GM19043 (cell line): ENCODE measurements at regions not wholly inside any gene's neighbourhood (a gene's known extent, or its start where the extent isn't known, plus 50 kb on each side); places are given as distances from the start of the nearest gene placed in this dataset.

ENCODE experiments used
- ATAC-seq: cut with Tn5 transposase; IDR thresholded peaks from one replicate; pipeline ENCODE4 v1.9.1; 2021; ENCODE audit warnings: low read depth; ENCODE audit not compliant: unreplicated experiment

- no peak for ATAC-seq
Measured at GRCh38 chr1:219805191-219805590, 123.2 kb downstream of the SLC30A10 start.

GRCh38 chr1:219801156-219801820, 127.1 kb downstream of the SLC30A10 start:
- no peak for ATAC-seq

- peak; percentile 38 for ATAC-seq
Measured at GRCh38 chr1:219798283-219799030, 129.9 kb downstream of the SLC30A10 start.

- ATAC-seq, result no peak
Measured at GRCh38 chr1:219797683-219798082, 130.7 kb downstream of the SLC30A10 start.

GRCh38 chr1:219797009-219797408, 131.3 kb downstream of the SLC30A10 start:
- no peak for ATAC-seq

GRCh38 chr1:219795363-219795917, 132.9 kb downstream of the SLC30A10 start:
- no peak for ATAC-seq

- ATAC-seq, result peak; percentile 50
Measured at GRCh38 chr1:219794085-219794743, 134.1 kb downstream of the SLC30A10 start.

- ATAC-seq, result no peak
Measured at GRCh38 chr1:219792337-219793021, 135.9 kb downstream of the SLC30A10 start.

GRCh38 chr1:219791766-219792165, 136.6 kb downstream of the SLC30A10 start:
- ATAC-seq, result no peak

GRCh38 chr1:219790834-219791615, 137.3 kb downstream of the SLC30A10 start:
- no peak for ATAC-seq

GRCh38 chr1:219788700-219789099, 139.7 kb downstream of the SLC30A10 start:
- no peak for ATAC-seq

GRCh38 chr1:219788091-219788490, 140.3 kb downstream of the SLC30A10 start:
- ATAC-seq, result no peak

- no peak for ATAC-seq
Measured at GRCh38 chr1:219784660-219785381, 143.5 kb downstream of the SLC30A10 start.

GRCh38 chr1:219783605-219784235, 144.6 kb downstream of the SLC30A10 start:
- ATAC-seq, result no peak

GRCh38 chr1:219782929-219783328, 145.4 kb downstream of the SLC30A10 start:
- ATAC-seq, result no peak

- ATAC-seq, result no peak
Measured at GRCh38 chr1:219782311-219782710, 146.0 kb downstream of the SLC30A10 start.

GRCh38 chr1:219781491-219781890, 146.9 kb downstream of the SLC30A10 start:
- no peak for ATAC-seq

GRCh38 chr1:219778793-219779369, 149.5 kb downstream of the SLC30A10 start:
- no peak for ATAC-seq
